WTC11 (cell line): ENCODE measurements at regions not wholly inside any gene's neighbourhood (a gene's known extent, or its start where the extent isn't known, plus 50 kb on each side); places are given as distances from the start of the nearest gene placed in this dataset.

ENCODE experiments used
- ATAC-seq: fragments of 200-7000 bp; cut with Tn5 transposase; 2 replicates; pipeline ENCODE4 v1.10.0; 2021; ENCODE audit warnings: mild to moderate bottlenecking, moderate library complexity
- CTCF ChIA-PET: fragments of 300-600 bp; sonication (Branson Sonifier 250); formaldehyde crosslinking; loops from one replicate; lab custom pipeline; 2021; ENCODE audit warnings: antibody characterized with exemption; lab: Charles Lee
- POLR2A ChIA-PET: fragments of 350-600 bp; sonication (Branson Sonifier 250); formaldehyde crosslinking; loops from one replicate; lab custom pipeline; 2021; ENCODE audit warnings: antibody characterized with exemption; lab: Charles Lee
- DNase-seq: peaks from one replicate; pipeline ENCODE4 v3.0.0; 2021; ENCODE audit warnings: low spot score
- H3K27ac Mint-ChIP-seq: 2 replicates; pipeline ENCODE4 v1.8.0; 2021; ENCODE audit warnings: mixed read lengths
- H3K27me3 Mint-ChIP-seq: 2 replicates; pipeline ENCODE4 v1.8.0; 2021; ENCODE audit warnings: low read depth, mild to moderate bottlenecking, moderate library complexity, mixed read lengths
- H3K36me3 Mint-ChIP-seq: 2 replicates; pipeline ENCODE4 v1.8.0; 2021; ENCODE audit warnings: mixed read lengths
- H3K4me1 Mint-ChIP-seq: 2 replicates; pipeline ENCODE4 v1.8.0; 2022; ENCODE audit warnings: mixed read lengths
- H3K4me3 Mint-ChIP-seq: 2 replicates; pipeline ENCODE4 v1.8.0; 2021; ENCODE audit warnings: mild to moderate bottlenecking, moderate library complexity, mixed read lengths
- H3K9me3 Mint-ChIP-seq: 2 replicates; pipeline ENCODE4 v1.8.0; 2021; ENCODE audit warnings: mixed read lengths
- AFF4 ChIP-seq: sonication (generic); formaldehyde crosslinking; IDR thresholded peaks from 2 replicates; pipeline ENCODE4 v1.8.1; 2023; ENCODE audit warnings: mild to moderate bottlenecking, missing genetic modification reagents, borderline replicate concordance
- AR ChIP-seq: fragments of 250-450 bp; sonication (Bioruptor Pico); IDR thresholded peaks from 2 replicates; pipeline ENCODE4 v1.9.0; 2021; ENCODE audit warnings: mild to moderate bottlenecking
- ATF1 ChIP-seq: sonication (generic); formaldehyde crosslinking; IDR thresholded peaks from 2 replicates; pipeline ENCODE4 v1.8.1; 2023; ENCODE audit warnings: mild to moderate bottlenecking, moderate library complexity, missing genetic modification reagents
- ATF3 ChIP-seq: sonication (generic); formaldehyde crosslinking; conservative IDR thresholded peaks from 2 replicates; pipeline ENCODE4 v1.8.1; 2022; ENCODE audit warnings: mild to moderate bottlenecking, missing genetic modification reagents
- ATF6 ChIP-seq: sonication (generic); formaldehyde crosslinking; IDR thresholded peaks from 2 replicates; pipeline ENCODE4 v1.8.1; 2023; ENCODE audit warnings: mild to moderate bottlenecking, missing genetic modification reagents
- CDX4 ChIP-seq: fragments of 250-450 bp; sonication (Bioruptor Pico); IDR thresholded peaks from 2 replicates; pipeline ENCODE4 v1.9.0; 2021; ENCODE audit warnings: moderate library complexity, mild to moderate bottlenecking, inconsistent platforms, borderline replicate concordance
- E2F1 ChIP-seq: sonication (generic); formaldehyde crosslinking; IDR thresholded peaks from 2 replicates; pipeline ENCODE4 v1.8.0; 2022; ENCODE audit warnings: mild to moderate bottlenecking, missing genetic modification reagents
- EMX1 ChIP-seq: fragments of 250-450 bp; sonication (Bioruptor Pico); IDR thresholded peaks from 2 replicates; pipeline ENCODE4 v1.8.0; 2021; ENCODE audit warnings: mild to moderate bottlenecking
- ERG ChIP-seq: fragments of 250-450 bp; sonication (Bioruptor Pico); IDR thresholded peaks from 2 replicates; pipeline ENCODE4 v1.8.0; 2021; ENCODE audit warnings: mild to moderate bottlenecking
- GTF2I ChIP-seq: fragments of 250-450 bp; sonication (Bioruptor Pico); conservative IDR thresholded peaks from 2 replicates; pipeline ENCODE4 v1.4.0; 2021; ENCODE audit warnings: mild to moderate bottlenecking
- IRF2 ChIP-seq: sonication (generic); formaldehyde crosslinking; IDR thresholded peaks from 2 replicates; pipeline ENCODE4 v1.8.0; 2022; ENCODE audit warnings: low read depth, missing genetic modification reagents, borderline replicate concordance
- KAT7 ChIP-seq: sonication (generic); formaldehyde crosslinking; IDR thresholded peaks from 2 replicates; pipeline ENCODE4 v1.8.1; 2023; ENCODE audit warnings: missing genetic modification reagents, mild to moderate bottlenecking, borderline replicate concordance
- MLX ChIP-seq: sonication (generic); formaldehyde crosslinking; IDR thresholded peaks from 2 replicates; pipeline ENCODE4 v1.8.1; 2023; ENCODE audit warnings: mild to moderate bottlenecking, missing genetic modification reagents, moderate library complexity
- PRRX2 ChIP-seq: fragments of 250-450 bp; sonication (Bioruptor Pico); IDR thresholded peaks from 2 replicates; pipeline ENCODE4 v1.8.0; 2021; ENCODE audit warnings: mild to moderate bottlenecking
- SMAD3 ChIP-seq: sonication (generic); formaldehyde crosslinking; IDR thresholded peaks from 2 replicates; pipeline ENCODE4 v1.8.0; 2022; ENCODE audit warnings: missing genetic modification reagents, mild to moderate bottlenecking, borderline replicate concordance
- TEAD1 ChIP-seq: sonication (generic); formaldehyde crosslinking; IDR thresholded peaks from 2 replicates; pipeline ENCODE4 v1.8.0; 2022; ENCODE audit warnings: mild to moderate bottlenecking, missing genetic modification reagents
- TEAD4 ChIP-seq: sonication (generic); formaldehyde crosslinking; IDR thresholded peaks from 2 replicates; pipeline ENCODE4 v1.8.0; 2022; ENCODE audit warnings: mild to moderate bottlenecking, missing genetic modification reagents
- USF1 ChIP-seq: sonication (generic); formaldehyde crosslinking; IDR thresholded peaks from 2 replicates; pipeline ENCODE4 v1.8.0; 2022; ENCODE audit warnings: mild to moderate bottlenecking, missing genetic modification reagents
- ZNF138 ChIP-seq: sonication (generic); formaldehyde crosslinking; conservative IDR thresholded peaks from 2 replicates; pipeline ENCODE4 v1.8.1; 2022; ENCODE audit warnings: mild to moderate bottlenecking, moderate library complexity, missing genetic modification reagents
- ZNF396 ChIP-seq: fragments of 250-450 bp; sonication (Bioruptor Pico); IDR thresholded peaks from 2 replicates; pipeline ENCODE4 v1.8.0; 2021; ENCODE audit warnings: mild to moderate bottlenecking, moderate library complexity, borderline replicate concordance

GRCh38 chr7:15781944-15782343 lies 95.5 kb upstream of the MEOX2 start:
- DNase-seq (no peak), ATAC-seq (peak; percentile 59)
- no peak overlapping the region for H3K27ac Mint-ChIP-seq
- ChIA-PET CTCF (interaction anchor here (1.0 kb wide), 1 partner anchor 61 kb away, joined by 3 read pairs; no protein-coding TSS in a partner anchor), POLR2A (no interaction called here)
- no peaks in the 10 kb centered on the region for H3K27me3 Mint-ChIP-seq
- peaks cover 43% of the 10 kb centered on the region for H3K4me1 Mint-ChIP-seq
- H3K4me3 Mint-ChIP-seq = no peak overlapping the region
- TF ChIP-seq MLX (CRISPR knock-in tag) = no peak
- no peak for TF ChIP-seq KAT7 (CRISPR knock-in tag)
- no peak for TF ChIP-seq TEAD1 (CRISPR knock-in tag)
- no peak for TF ChIP-seq ZNF138
- no peak for TF ChIP-seq ERG (CRISPR knock-in tag)
- TF ChIP-seq SMAD3 (CRISPR knock-in tag) = no peak
- no peak for TF ChIP-seq ATF3
- TF ChIP-seq PRRX2 (CRISPR knock-in tag) = no peak
- no peak for TF ChIP-seq E2F1 (CRISPR knock-in tag)
- no peak for TF ChIP-seq ZNF396 (CRISPR knock-in tag)
- TF ChIP-seq CDX4 = no peak
- no peak for TF ChIP-seq AFF4 (CRISPR knock-in tag)
- no peak for TF ChIP-seq ATF1 (CRISPR knock-in tag)
- no peak for TF ChIP-seq GTF2I
- TF ChIP-seq IRF2 (CRISPR knock-in tag) = no peak
- no peak for TF ChIP-seq ATF6 (CRISPR knock-in tag)
- no peak for TF ChIP-seq TEAD4 (CRISPR knock-in tag)
- TF ChIP-seq USF1 (CRISPR knock-in tag) = no peak
- no peak for TF ChIP-seq AR (CRISPR knock-in tag)
- no peak for TF ChIP-seq EMX1 (CRISPR knock-in tag)
- H3K36me3 Mint-ChIP-seq = no peaks in the 10 kb centered on the region
- H3K9me3 Mint-ChIP-seq = no peaks in the 10 kb centered on the region
